PC-3 (cell line): ENCODE measurements at regions not wholly inside any gene's neighbourhood (a gene's known extent, or its start where the extent isn't known, plus 50 kb on each side); places are given as distances from the start of the nearest gene placed in this dataset.

Experiments used
- CTCF ChIP-seq: fragments of 300-600 bp; sonication (generic); conservative IDR thresholded peaks from 2 replicates; pipeline ENCODE4 v1.5.1; 2017; ENCODE audit warnings: antibody characterized with exemption, low read depth, mild to moderate bottlenecking, low read length
- EZH2 ChIP-seq: fragments of 300-600 bp; sonication (generic); IDR thresholded peaks from one replicate; pipeline ENCODE4 v1.6.1; 2017; ENCODE audit warnings: antibody characterized with exemption, mild to moderate bottlenecking, low read length; ENCODE audit not compliant: unreplicated experiment

- TF ChIP-seq EZH2: no peak
- no peak for TF ChIP-seq CTCF
These were observed 148.0 kb upstream of the MEOX2 start for GRCh38 chr7:15834446-15834845.
